ENCODE measurements at regions not wholly inside any gene's neighbourhood (a gene's known extent, or its start where the extent isn't known, plus 50 kb on each side); places are given as distances from the start of the nearest gene placed in this dataset.

DNA sequence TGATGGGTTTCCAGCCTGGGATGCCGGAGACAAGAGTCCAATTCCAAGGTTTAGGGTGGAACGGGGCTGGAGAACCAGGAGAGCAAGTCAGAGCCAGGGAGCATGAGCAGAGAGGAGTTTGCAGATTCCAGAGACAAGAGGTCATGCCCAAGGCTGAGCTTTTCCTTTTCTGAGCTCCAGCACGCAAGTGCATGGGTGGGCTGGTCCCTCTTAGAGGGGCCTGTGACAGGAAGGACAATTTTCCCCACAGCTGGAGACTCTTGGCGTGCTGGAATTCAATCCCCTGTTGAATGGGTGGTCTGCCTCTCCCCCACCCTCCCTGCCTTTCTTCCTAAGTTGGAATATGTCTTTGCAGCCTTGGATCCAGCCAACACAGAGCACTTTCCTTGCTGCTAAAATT, 431.9 kb downstream of the BCL11B start:
- Histone ChIP-seq H4K8ac (ENCODE audit: low read depth in 2 of 2, low read length in 2 of 2) (no peak overlapping the region), H3K14ac (replicated peaks; ENCODE audit: low read depth, low read length) (no peak overlapping the region), H2BK15ac (ENCODE audit: low read depth, low read length) (no peak overlapping the region), H3K23ac (ENCODE audit: low read depth, low read length) (no peak overlapping the region), H4K20me1 (ENCODE audit: insufficient read depth, low read length) (no peaks in the 10 kb centered on the region), H3K9me1 (ENCODE audit: insufficient read depth, low read length) (no peaks in the 10 kb centered on the region), H3K9ac (ENCODE audit: low read depth, low read length) (no peak overlapping the region), H2AK9ac (replicated peaks; ENCODE audit: low read depth, low read length, poor library complexity) (no peak overlapping the region), H3K18ac (ENCODE audit: low read depth, low read length) (no peak overlapping the region), H3K27ac (ENCODE audit: insufficient read depth, low read length) (no peak overlapping the region), H2AFZ (replicated peaks; ENCODE audit: low read length, poor library complexity) (no peak overlapping the region), H3K4me3 (ENCODE audit: insufficient read depth, low read depth, low read length) (no peak overlapping the region), H4K5ac (ENCODE audit: low read depth, low read length) (no peak overlapping the region), H4K91ac (ENCODE audit: insufficient read depth, low read depth, low read length) (no peak overlapping the region), H2BK5ac (ENCODE audit: low read depth, low read length, poor library complexity, severe bottlenecking) (no peak overlapping the region), H3K79me1 (ENCODE audit: low read depth in 1 of 2, low read length in 2 of 2) (no peaks in the 10 kb centered on the region), H3K9me3 (ENCODE audit: control insufficient read depth, insufficient read depth, low read length) (peaks cover 43% of the 10 kb centered on the region), H3K27me3 (ENCODE audit: control insufficient read depth, insufficient read depth, low read length) (no peaks in the 10 kb centered on the region), H2BK120ac (ENCODE audit: low read depth, low read length) (no peak overlapping the region), H2BK20ac (ENCODE audit: low read depth, low read length) (no peak overlapping the region), H3K56ac (ENCODE audit: extremely low read depth, insufficient read depth, low read length) (no peak overlapping the region), H2AK5ac (ENCODE audit: low read depth, low read length) (no peak overlapping the region), H3K36me3 (ENCODE audit: control insufficient read depth, insufficient read depth, low read length) (no peaks in the 10 kb centered on the region), H3K4me1 (ENCODE audit: control insufficient read depth, insufficient read depth, low read length) (no peaks in the 10 kb centered on the region), H3K4me2 (ENCODE audit: low read depth, low read length) (no peak overlapping the region), H3K4ac (ENCODE audit: low read depth, low read length) (no peak overlapping the region)
- POLR2A ChIA-PET (ENCODE audit: unreplicated experiment) = no interaction called here
- ATAC-seq (ENCODE audit: low read depth) = no peak
- intact Hi-C loops (cut with micrococcal nuclease) = no loop called here
- WGBS, 2 experiments (ENCODE audit: extremely low coverage in 2 of 2, insufficient read length in 1 of 2) = 0% methylated on average over 1 of the region's 4 CpGs; no CpG with 5 or more reads in 1 of the 2 experiments
- CTCF ChIA-PET = no interaction called here
- TF ChIP-seq FOS (IDR thresholded peaks at IDR 0.05; ENCODE audit: low read depth, low read length) (no peak), MAFK (IDR thresholded peaks at IDR 0.05; ENCODE audit: low read depth, low read length) (no peak)
- TF ChIP-seq, protein P1, sequence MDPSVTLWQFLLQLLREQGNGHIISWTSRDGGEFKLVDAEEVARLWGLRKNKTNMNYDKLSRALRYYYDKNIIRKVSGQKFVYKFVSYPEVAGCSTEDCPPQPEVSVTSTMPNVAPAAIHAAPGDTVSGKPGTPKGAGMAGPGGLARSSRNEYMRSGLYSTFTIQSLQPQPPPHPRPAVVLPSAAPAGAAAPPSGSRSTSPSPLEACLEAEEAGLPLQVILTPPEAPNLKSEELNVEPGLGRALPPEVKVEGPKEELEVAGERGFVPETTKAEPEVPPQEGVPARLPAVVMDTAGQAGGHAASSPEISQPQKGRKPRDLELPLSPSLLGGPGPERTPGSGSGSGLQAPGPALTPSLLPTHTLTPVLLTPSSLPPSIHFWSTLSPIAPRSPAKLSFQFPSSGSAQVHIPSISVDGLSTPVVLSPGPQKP (IDR thresholded peaks at IDR 0.05; ENCODE audit: borderline replicate concordance, low read depth, low read length) = no peak
- no peak for DNase-seq
- dilution Hi-C loops (cut with HindIII; ENCODE audit: low sequenced_read_pairs, unreplicated experiment) = no loop called here
- in situ Hi-C loops (cut with MboI; ENCODE audit: low sequenced_read_pairs) = no loop called here
- no TSS peak for BruUV-seq (replicated peaks)

Measured in IMR-90 (cell line).